ENCODE measurements at regions not wholly inside any gene's neighbourhood (a gene's known extent, or its start where the extent isn't known, plus 50 kb on each side); places are given as distances from the start of the nearest gene placed in this dataset.

- TF ChIP-seq EZH2phosphoT487 (IDR thresholded peaks at IDR 0.05; ENCODE audit: insufficient read depth, low read depth) (no peak), EZH2 (IDR thresholded peaks at IDR 0.05; ENCODE audit: insufficient read depth, poor library complexity, severe bottlenecking) (no peak)
- Histone ChIP-seq H3K36me3 (ENCODE audit: low read depth) (no peaks in the 10 kb centered on the region), H3F3A (ENCODE audit: insufficient read depth) (no peaks in the 10 kb centered on the region), H3K4me3 (no peak overlapping the region), H3K9ac (no peak overlapping the region), H4K20me1 (ENCODE audit: insufficient read depth) (no peaks in the 10 kb centered on the region), H3K9me2 (ENCODE audit: insufficient read depth) (no peaks in the 10 kb centered on the region), H3K27me3 (replicated peaks; ENCODE audit: insufficient read depth) (no peaks in the 10 kb centered on the region), H3K4me2 (ENCODE audit: unreplicated experiment) (no peak overlapping the region), H3K9me3 (ENCODE audit: low read depth) (no peaks in the 10 kb centered on the region), H3K4me1 (ENCODE audit: insufficient read depth) (no peaks in the 10 kb centered on the region), H2AFZ (no peak overlapping the region), H3K79me2 (ENCODE audit: insufficient read depth) (no peaks in the 10 kb centered on the region), H3K27ac (no peak overlapping the region)
- WGBS, 2 experiments (ENCODE audit: low coverage in 1 of 2, low lambda C conversion rate in 2 of 2, missing lambda C conversion rate in 2 of 2), result 18 to 21% methylated on average over 5 of the region's 5 CpGs
- DNase-seq, result no peak
- in situ Hi-C loops (cut with MboI), result no loop called here
These were observed 238.6 kb downstream of the POU4F1 start for GRCh38 chr13:78364711-78365110.

GRCh38 chr13:78341032-78341431 lies 262.3 kb downstream of the POU4F1 start:
- no peaks in the 10 kb centered on the region for H3K9me3 ChIP-seq (ENCODE audit: low read depth)
- no peaks in the 10 kb centered on the region for H3K79me2 ChIP-seq (ENCODE audit: insufficient read depth)
- in situ Hi-C loops (cut with MboI), result no loop called here
- H3K9ac ChIP-seq, result no peak overlapping the region
- no peak overlapping the region for H2AFZ ChIP-seq
- H4K20me1 ChIP-seq (ENCODE audit: insufficient read depth), result no peaks in the 10 kb centered on the region
- H3K27ac ChIP-seq, result no peak overlapping the region
- H3K4me3 ChIP-seq, result no peak overlapping the region
- H3K36me3 ChIP-seq (ENCODE audit: low read depth), result no peaks in the 10 kb centered on the region
- no peak for DNase-seq
- no peaks in the 10 kb centered on the region for H3F3A ChIP-seq (ENCODE audit: insufficient read depth)
- no peaks in the 10 kb centered on the region for H3K4me1 ChIP-seq (ENCODE audit: insufficient read depth)
- no peaks in the 10 kb centered on the region for H3K27me3 ChIP-seq (replicated peaks; ENCODE audit: insufficient read depth)
- H3K4me2 ChIP-seq (ENCODE audit: unreplicated experiment), result no peak overlapping the region
- no peaks in the 10 kb centered on the region for H3K9me2 ChIP-seq (ENCODE audit: insufficient read depth)
- WGBS, 2 experiments (ENCODE audit: low coverage in 1 of 2, low lambda C conversion rate in 2 of 2, missing lambda C conversion rate in 2 of 2), result 3 to 5% methylated on average over 2 of the region's 2 CpGs
- TF ChIP-seq EZH2phosphoT487 (IDR thresholded peaks at IDR 0.05; ENCODE audit: insufficient read depth, low read depth) (no peak), EZH2 (IDR thresholded peaks at IDR 0.05; ENCODE audit: insufficient read depth, poor library complexity, severe bottlenecking) (no peak)

DNA sequence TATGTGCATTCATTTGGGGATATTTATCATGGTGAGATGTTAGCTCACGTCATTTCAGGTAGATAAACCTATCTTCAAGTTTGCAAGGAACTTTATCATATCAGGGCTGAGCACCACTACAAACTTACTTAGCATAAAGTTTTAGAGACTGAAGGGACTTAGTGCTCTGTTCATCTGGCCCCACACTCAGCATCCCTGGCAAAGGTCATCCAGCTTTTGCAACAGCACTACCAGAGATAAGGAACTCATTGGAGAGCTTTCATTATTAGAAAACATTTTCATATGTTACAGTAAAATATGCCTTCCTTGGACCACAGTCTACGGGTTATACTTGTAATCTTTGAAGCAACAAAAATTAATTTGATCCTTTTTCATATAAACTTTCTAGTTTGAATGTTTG lies 263.4 kb downstream of the POU4F1 start:
- H3K4me2 ChIP-seq (ENCODE audit: unreplicated experiment), result no peak overlapping the region
- no peak overlapping the region for H2AFZ ChIP-seq
- H3K9ac ChIP-seq, result no peak overlapping the region
- no peaks in the 10 kb centered on the region for H3K36me3 ChIP-seq (ENCODE audit: low read depth)
- H3F3A ChIP-seq (ENCODE audit: insufficient read depth), result no peaks in the 10 kb centered on the region
- no peak overlapping the region for H3K27ac ChIP-seq
- no peaks in the 10 kb centered on the region for H3K79me2 ChIP-seq (ENCODE audit: insufficient read depth)
- no peaks in the 10 kb centered on the region for H4K20me1 ChIP-seq (ENCODE audit: insufficient read depth)
- in situ Hi-C loops (cut with MboI), result no loop called here
- H3K4me3 ChIP-seq, result no peak overlapping the region
- H3K9me3 ChIP-seq (ENCODE audit: low read depth), result no peaks in the 10 kb centered on the region
- no peaks in the 10 kb centered on the region for H3K9me2 ChIP-seq (ENCODE audit: insufficient read depth)
- no peaks in the 10 kb centered on the region for H3K27me3 ChIP-seq (replicated peaks; ENCODE audit: insufficient read depth)
- no peak for TF ChIP-seq EZH2phosphoT487 (IDR thresholded peaks at IDR 0.05; ENCODE audit: insufficient read depth, low read depth)
- no peak for TF ChIP-seq EZH2 (IDR thresholded peaks at IDR 0.05; ENCODE audit: insufficient read depth, poor library complexity, severe bottlenecking)
- 12 to 14% methylated on average over 2 of the region's 2 CpGs for WGBS, 2 experiments (ENCODE audit: low coverage in 1 of 2, low lambda C conversion rate in 2 of 2, missing lambda C conversion rate in 2 of 2)
- no peak for DNase-seq
- no peaks in the 10 kb centered on the region for H3K4me1 ChIP-seq (ENCODE audit: insufficient read depth)

GRCh38 chr13:78334059-78334458 lies 269.3 kb downstream of the POU4F1 start:
- no peak overlapping the region for H3K27ac ChIP-seq
- H3F3A ChIP-seq (ENCODE audit: insufficient read depth), result no peaks in the 10 kb centered on the region
- 18 to 19% methylated on average over 7 of the region's 7 CpGs for WGBS, 2 experiments (ENCODE audit: low coverage in 1 of 2, low lambda C conversion rate in 2 of 2, missing lambda C conversion rate in 2 of 2)
- TF ChIP-seq EZH2phosphoT487 (IDR thresholded peaks at IDR 0.05; ENCODE audit: insufficient read depth, low read depth), result no peak
- TF ChIP-seq EZH2 (IDR thresholded peaks at IDR 0.05; ENCODE audit: insufficient read depth, poor library complexity, severe bottlenecking), result no peak
- no peaks in the 10 kb centered on the region for H3K36me3 ChIP-seq (ENCODE audit: low read depth)
- in situ Hi-C loops (cut with MboI), result no loop called here
- H3K9me2 ChIP-seq (ENCODE audit: insufficient read depth), result no peaks in the 10 kb centered on the region
- no peaks in the 10 kb centered on the region for H4K20me1 ChIP-seq (ENCODE audit: insufficient read depth)
- H3K4me3 ChIP-seq, result no peak overlapping the region
- H2AFZ ChIP-seq, result no peak overlapping the region
- DNase-seq, result no peak
- no peaks in the 10 kb centered on the region for H3K9me3 ChIP-seq (ENCODE audit: low read depth)
- H3K79me2 ChIP-seq (ENCODE audit: insufficient read depth), result no peaks in the 10 kb centered on the region
- H3K4me1 ChIP-seq (ENCODE audit: insufficient read depth), result no peaks in the 10 kb centered on the region
- H3K9ac ChIP-seq, result no peak overlapping the region
- H3K27me3 ChIP-seq (replicated peaks; ENCODE audit: insufficient read depth), result no peaks in the 10 kb centered on the region
- no peak overlapping the region for H3K4me2 ChIP-seq (ENCODE audit: unreplicated experiment)

DNA sequence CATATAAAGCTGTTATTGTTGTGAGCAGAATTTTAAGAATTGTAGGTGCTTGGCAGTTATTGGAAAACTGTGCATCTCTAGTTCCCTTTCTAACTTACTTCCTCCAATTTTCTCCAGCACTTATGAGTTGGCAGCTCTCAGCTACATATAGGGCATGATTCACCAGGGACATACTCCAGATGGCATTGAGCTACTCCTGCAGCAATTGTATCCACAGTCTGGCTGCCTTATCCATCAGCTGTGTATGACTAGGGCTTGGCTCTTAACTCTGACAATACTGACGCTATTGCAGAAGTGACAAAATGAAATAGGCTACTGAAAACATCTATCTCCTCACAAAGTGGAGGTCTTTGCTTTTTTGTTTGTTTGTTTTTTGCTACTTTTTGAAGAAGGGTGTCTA lies 276.7 kb downstream of the POU4F1 start:
- H3K9me2 ChIP-seq (ENCODE audit: insufficient read depth), result no peaks in the 10 kb centered on the region
- H2AFZ ChIP-seq, result no peak overlapping the region
- no peak overlapping the region for H3K4me2 ChIP-seq (ENCODE audit: unreplicated experiment)
- H3K9ac ChIP-seq, result no peak overlapping the region
- 0% methylated on average over 1 of the region's 1 CpG for WGBS, 2 experiments (ENCODE audit: low coverage in 1 of 2, low lambda C conversion rate in 2 of 2, missing lambda C conversion rate in 2 of 2)
- H3F3A ChIP-seq (ENCODE audit: insufficient read depth), result no peaks in the 10 kb centered on the region
- H3K36me3 ChIP-seq (ENCODE audit: low read depth), result no peaks in the 10 kb centered on the region
- 0 out of 2 replicates have a peak, but pooled peaks cover 4% of the 10 kb centered on the region for H3K27me3 ChIP-seq (replicated peaks; ENCODE audit: insufficient read depth)
- H4K20me1 ChIP-seq (ENCODE audit: insufficient read depth), result no peaks in the 10 kb centered on the region
- no peak overlapping the region for H3K27ac ChIP-seq
- H3K9me3 ChIP-seq (ENCODE audit: low read depth), result no peaks in the 10 kb centered on the region
- no peak overlapping the region for H3K4me3 ChIP-seq
- in situ Hi-C loops (cut with MboI), result no loop called here
- H3K79me2 ChIP-seq (ENCODE audit: insufficient read depth), result no peaks in the 10 kb centered on the region
- TF ChIP-seq EZH2phosphoT487 (IDR thresholded peaks at IDR 0.05; ENCODE audit: insufficient read depth, low read depth), result no peak
- TF ChIP-seq EZH2 (IDR thresholded peaks at IDR 0.05; ENCODE audit: insufficient read depth, poor library complexity, severe bottlenecking), result no peak
- H3K4me1 ChIP-seq (ENCODE audit: insufficient read depth), result no peaks in the 10 kb centered on the region
- DNase-seq, result peak; percentile 19

Measured in GM23248 (cell line).